GM10248 (cell line): ENCODE measurements at regions not wholly inside any gene's neighbourhood (a gene's known extent, or its start where the extent isn't known, plus 50 kb on each side); places are given as distances from the start of the nearest gene placed in this dataset.
A peak's percentile ranks its signal among the peaks of the same experiment; 100 is the strongest.

Source experiments
- CTCF ChIA-PET: fragments of 300-600 bp; sonication (Branson Sonifier 250); formaldehyde crosslinking; extraction: SDS; loops from one replicate; lab custom pipeline; 2021; ENCODE audit warnings: antibody characterized with exemption; lab: Yijun Ruan, JAX
- POLR2A ChIA-PET: fragments of 350-650 bp; sonication (Branson Sonifier 250); formaldehyde crosslinking; extraction: SDS; loops from one replicate; lab custom pipeline; 2020; ENCODE audit warnings: antibody characterized with exemption; lab: Yijun Ruan, JAX
- DNase-seq: peaks from one replicate; pipeline ENCODE4 v3.0.0; 2012; ENCODE audit errors: extremely low spot score
- TF ChIP-seq, protein P1 (sequence below): IDR thresholded peaks from 2 replicates; pipeline ENCODE4 v1.5.1; 2012; ENCODE audit warnings: mild to moderate bottlenecking, low read depth; ENCODE audit errors: extremely low read depth, missing control alignments, control extremely low read depth

DNA sequence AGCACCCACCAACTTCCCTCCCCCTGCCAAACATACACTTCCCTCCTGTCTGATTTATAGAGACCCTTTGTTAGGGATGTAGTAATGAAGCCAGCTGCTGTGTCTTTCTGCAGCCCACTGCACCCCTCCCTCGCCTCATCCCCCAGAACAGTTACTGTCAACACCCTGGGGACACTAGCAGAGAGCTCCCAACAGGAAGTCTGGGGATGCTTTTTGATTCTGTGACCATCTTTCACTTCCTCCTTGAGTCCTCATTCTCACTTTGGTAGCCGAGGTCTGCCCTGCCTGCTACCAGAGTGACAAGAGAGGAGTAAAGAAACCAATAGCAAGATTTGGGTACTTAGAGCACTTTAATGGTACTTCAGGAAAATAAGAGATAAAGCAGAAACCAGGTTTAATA lies 201.6 kb downstream of the SATB1 start:
- DNase-seq = peak; percentile 49

DNA sequence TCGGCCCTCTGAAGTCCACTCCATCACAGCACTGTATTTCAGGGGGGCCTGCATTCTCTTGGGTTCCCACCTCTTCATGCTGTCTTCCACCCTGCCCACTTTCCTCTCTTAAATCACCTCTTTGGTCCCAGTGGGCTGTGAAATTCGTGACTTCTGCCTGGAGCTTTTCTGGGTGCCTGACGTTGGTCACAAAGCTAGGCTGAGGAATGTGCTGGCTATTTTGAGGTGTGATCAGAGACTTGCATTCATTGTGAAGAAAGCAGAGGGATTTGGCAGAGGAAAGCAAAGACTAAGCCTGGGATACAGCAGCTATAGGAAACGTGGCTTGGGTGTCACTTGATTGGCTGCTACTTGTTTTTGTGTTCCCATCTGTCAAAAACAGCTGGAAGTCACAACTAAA lies 202.5 kb downstream of the SATB1 start:
- POLR2A ChIA-PET = no interaction called here
- TF ChIP-seq, protein P1, sequence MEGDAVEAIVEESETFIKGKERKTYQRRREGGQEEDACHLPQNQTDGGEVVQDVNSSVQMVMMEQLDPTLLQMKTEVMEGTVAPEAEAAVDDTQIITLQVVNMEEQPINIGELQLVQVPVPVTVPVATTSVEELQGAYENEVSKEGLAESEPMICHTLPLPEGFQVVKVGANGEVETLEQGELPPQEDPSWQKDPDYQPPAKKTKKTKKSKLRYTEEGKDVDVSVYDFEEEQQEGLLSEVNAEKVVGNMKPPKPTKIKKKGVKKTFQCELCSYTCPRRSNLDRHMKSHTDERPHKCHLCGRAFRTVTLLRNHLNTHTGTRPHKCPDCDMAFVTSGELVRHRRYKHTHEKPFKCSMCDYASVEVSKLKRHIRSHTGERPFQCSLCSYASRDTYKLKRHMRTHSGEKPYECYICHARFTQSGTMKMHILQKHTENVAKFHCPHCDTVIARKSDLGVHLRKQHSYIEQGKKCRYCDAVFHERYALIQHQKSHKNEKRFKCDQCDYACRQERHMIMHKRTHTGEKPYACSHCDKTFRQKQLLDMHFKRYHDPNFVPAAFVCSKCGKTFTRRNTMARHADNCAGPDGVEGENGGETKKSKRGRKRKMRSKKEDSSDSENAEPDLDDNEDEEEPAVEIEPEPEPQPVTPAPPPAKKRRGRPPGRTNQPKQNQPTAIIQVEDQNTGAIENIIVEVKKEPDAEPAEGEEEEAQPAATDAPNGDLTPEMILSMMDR = no peak
- CTCF ChIA-PET = no interaction called here
- no peak for DNase-seq

More for the DNA sequence above, 201.6 kb downstream of the SATB1 start:
- ChIA-PET POLR2A (no interaction called here), CTCF (no interaction called here)
- TF ChIP-seq, protein P1 = no peak

DNA sequence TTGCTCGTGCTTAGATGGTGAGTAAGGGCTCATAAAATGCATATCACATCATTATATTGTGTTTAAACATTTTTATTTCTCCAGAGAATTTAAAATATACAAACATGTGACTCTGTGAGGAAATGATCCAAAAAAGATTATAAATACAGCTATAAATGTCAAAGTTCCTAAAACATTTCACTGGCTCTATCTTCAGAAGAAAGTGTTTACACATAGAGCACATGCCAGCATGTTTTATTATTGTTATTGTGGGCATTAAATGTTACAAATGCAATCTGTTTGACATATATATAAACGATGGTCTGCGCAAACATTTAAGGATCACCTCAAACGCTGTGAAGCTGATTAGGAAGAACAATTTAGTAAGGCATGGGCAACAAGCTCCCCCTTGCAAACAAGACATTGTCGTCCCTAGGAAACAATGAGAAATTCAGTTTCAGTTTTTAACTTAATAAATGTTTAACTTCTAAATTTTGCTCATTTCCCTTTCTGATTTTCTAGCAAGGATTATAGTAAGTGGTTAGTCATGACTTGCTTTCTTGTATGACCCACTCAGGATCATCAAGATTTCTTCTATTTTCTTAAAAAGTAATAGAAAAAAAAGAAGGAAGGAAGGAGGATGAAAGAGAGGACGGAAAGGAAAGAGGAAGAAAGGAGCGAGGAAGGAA lies 207.5 kb downstream of the SATB1 start:
- ChIA-PET POLR2A (no interaction called here), CTCF (no interaction called here)
- TF ChIP-seq, protein P1 = no peak
- no peak for DNase-seq

DNA sequence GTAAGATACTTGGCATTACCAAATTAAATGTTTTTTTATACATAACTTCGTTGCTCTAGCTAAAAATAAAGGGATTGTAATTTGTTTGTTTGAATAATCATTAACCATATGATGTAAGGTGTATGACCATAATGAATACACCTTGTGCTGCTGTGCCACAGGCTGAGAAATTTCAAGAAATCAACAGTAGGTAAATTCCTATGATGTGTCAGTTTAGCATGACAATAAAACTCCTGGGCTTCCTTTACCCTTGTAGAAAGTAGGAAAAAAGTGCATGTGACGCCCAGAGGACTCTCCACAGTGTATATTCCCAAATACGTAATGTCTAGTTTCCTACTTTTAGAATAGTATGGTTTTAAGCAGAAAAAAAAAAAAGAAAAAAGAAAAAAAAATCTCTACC lies 208.1 kb downstream of the SATB1 start:
- ChIA-PET POLR2A (no interaction called here), CTCF (no interaction called here)
- DNase-seq = no peak
- TF ChIP-seq, protein P1 = no peak

DNA sequence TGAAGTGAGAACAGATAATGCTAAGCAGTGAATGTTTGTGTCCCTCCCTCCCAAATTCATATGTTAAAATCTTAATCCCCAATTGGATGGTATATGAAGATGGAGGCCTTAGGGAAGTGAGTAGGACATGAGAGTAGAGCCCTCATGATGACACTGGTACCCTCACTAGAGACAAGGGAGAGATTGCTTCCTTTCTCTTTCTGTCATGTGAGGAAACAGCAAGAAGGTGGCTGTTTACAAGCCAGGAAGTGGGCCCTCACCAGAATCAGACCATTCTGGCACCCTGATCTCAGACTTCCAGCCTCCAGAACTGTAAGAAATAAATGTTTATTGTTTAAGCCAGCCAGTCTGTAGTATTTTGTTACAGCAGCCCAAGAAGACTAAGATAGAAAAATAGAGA lies 209.5 kb downstream of the SATB1 start:
- DNase-seq = no peak
- POLR2A ChIA-PET = no interaction called here
- CTCF ChIA-PET = interaction anchor here (1.0 kb wide), 1 partner anchor 10 kb away, joined by 3 read pairs; no protein-coding TSS in a partner anchor
- TF ChIP-seq, protein P1 = no peak

DNA sequence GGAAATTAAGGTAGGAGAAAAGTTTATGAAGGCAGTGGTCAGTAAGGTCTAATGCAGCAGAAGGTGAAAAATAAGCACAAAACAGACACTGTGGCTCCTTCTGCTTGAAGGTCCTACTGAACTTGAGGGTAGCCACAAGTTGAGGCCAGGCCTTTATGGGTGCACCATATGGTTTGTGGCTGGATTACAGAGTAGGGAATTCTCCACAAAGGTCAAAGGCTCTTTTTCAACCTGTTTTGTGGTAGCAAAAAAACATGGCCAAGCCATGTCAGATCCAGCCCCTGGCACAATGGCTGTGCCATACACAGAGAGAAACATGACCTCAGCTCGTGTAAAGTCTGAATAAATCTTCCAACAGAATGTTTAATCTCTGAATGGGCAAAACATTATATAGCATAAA lies 214.0 kb downstream of the SATB1 start:
- ChIA-PET POLR2A (no interaction called here), CTCF (no interaction called here)
- TF ChIP-seq, protein P1 = no peak
- no peak for DNase-seq
